ENCODE measurements at regions not wholly inside any gene's neighbourhood (a gene's known extent, or its start where the extent isn't known, plus 50 kb on each side); places are given as distances from the start of the nearest gene placed in this dataset.

DNA sequence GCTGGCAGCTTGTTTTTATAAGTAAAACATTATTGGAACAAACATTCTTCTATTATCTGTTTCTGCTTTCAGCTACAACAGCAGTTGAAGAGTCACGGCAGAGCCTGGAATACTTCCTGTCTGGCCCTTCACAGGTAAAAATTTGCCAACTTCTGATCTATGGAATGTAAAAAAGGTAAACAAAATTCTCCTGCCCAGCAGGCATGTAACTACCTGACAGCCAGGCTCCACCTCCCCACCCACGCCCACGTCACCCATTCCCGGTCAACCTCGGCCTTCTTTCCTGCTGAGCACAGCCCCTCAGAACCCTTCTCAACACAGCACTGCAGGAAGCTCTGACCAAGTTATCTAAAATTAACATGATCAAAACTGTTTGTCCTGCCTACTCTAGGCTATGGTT lies 166.0 kb downstream of the DLL1 start:
- DNase-seq (ENCODE audit: low read depth), result no peak
- H3K4me3 ChIP-seq (replicated peaks; ENCODE audit: low read depth, low read length), result no peak overlapping the region
- TF ChIP-seq, protein P1, sequence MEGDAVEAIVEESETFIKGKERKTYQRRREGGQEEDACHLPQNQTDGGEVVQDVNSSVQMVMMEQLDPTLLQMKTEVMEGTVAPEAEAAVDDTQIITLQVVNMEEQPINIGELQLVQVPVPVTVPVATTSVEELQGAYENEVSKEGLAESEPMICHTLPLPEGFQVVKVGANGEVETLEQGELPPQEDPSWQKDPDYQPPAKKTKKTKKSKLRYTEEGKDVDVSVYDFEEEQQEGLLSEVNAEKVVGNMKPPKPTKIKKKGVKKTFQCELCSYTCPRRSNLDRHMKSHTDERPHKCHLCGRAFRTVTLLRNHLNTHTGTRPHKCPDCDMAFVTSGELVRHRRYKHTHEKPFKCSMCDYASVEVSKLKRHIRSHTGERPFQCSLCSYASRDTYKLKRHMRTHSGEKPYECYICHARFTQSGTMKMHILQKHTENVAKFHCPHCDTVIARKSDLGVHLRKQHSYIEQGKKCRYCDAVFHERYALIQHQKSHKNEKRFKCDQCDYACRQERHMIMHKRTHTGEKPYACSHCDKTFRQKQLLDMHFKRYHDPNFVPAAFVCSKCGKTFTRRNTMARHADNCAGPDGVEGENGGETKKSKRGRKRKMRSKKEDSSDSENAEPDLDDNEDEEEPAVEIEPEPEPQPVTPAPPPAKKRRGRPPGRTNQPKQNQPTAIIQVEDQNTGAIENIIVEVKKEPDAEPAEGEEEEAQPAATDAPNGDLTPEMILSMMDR (IDR thresholded peaks at IDR 0.05; ENCODE audit: low read length, missing control alignments), result no peak

DNA sequence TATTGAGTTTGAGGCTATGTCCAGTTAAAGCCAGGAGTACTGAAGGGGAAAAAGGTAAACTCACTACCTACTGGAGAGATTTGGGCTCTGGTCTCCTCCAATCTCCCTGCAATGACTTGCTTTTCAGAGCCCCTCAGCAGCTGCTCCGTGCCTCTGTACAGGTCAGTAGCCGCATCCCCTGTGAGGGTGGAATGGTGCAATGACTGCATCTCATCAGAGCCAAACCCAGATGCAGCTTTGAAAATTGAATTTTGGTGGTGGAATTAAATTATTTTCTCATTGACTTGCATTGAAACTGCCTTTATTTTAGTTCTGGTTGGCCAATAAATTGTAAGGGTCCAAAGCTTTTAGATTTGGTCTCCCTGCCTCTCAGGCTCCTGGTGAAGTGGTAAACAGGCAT lies 166.7 kb downstream of the DLL1 start:
- DNase-seq (ENCODE audit: low read depth), result no peak
- TF ChIP-seq, protein P1 (IDR thresholded peaks at IDR 0.05; ENCODE audit: low read length, missing control alignments), result no peak
- no peak overlapping the region for H3K4me3 ChIP-seq (replicated peaks; ENCODE audit: low read depth, low read length)

DNA sequence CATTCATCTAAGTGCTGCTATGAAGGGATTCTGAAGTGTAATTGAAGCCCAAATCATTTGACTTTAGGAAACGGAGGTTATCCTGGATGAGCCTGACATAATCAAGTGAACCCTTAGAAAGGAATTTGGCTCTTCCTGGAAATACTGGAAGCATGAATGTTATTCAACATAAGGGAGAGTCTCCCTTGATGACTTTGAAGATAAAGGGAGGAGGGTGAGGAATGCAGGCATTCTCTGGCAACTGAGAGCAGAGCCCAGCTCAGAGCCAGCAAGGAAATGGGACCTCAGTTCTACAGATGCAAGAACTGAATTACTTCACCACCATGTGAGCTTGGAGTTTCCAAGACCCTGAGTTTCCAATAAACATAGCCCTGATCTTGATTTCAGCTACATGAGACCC lies 168.2 kb downstream of the DLL1 start:
- no peak overlapping the region for H3K4me3 ChIP-seq (replicated peaks; ENCODE audit: low read depth, low read length)
- TF ChIP-seq, protein P1 (IDR thresholded peaks at IDR 0.05; ENCODE audit: low read length, missing control alignments), result no peak
- DNase-seq (ENCODE audit: low read depth), result no peak

DNA sequence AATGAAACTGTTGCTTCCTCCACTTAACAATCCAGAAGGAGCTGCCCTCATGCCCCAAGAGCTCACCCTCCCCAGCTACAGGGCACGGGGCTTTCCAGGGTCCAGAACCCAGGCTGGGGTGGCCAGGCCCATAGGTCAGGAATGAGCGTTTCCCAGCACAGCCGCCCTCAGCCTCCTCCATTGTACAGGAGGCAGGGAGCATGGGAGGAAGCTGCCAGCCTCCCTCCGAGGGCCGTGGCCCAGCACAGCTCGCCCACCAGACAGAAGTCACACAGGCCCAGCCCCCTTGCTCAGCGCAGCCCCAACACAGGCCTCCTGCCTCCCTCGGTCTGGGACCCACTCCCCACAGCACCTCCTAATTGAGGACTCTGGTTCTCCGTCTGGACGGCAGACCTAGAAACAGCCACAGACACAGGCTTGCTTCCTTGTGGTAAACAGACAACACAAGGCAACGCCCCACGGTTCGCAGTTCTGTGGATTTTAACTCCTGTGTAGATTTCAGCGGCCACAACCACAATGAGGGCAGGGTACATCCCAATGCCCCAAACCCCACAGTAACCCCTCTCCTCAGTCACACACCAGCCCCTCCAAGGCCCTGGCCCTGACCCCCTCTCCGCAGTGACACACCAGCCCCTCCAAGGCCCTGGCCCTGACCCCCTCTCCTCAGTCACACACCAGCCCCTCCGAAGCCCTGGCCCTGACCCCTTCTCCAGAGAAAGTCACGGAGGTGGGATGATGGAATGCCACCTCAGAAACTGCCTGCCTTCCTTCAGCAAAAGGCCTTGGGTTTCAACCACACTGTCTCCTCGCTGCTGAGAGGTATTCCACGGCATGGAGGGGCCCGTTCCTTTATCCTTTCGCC lies 173.5 kb downstream of the DLL1 start:
- no peak overlapping the region for H3K4me3 ChIP-seq (replicated peaks; ENCODE audit: low read depth, low read length)
- TF ChIP-seq, protein P1 (IDR thresholded peaks at IDR 0.05; ENCODE audit: low read length, missing control alignments), result no peak
- no peak for DNase-seq (ENCODE audit: low read depth)

DNA sequence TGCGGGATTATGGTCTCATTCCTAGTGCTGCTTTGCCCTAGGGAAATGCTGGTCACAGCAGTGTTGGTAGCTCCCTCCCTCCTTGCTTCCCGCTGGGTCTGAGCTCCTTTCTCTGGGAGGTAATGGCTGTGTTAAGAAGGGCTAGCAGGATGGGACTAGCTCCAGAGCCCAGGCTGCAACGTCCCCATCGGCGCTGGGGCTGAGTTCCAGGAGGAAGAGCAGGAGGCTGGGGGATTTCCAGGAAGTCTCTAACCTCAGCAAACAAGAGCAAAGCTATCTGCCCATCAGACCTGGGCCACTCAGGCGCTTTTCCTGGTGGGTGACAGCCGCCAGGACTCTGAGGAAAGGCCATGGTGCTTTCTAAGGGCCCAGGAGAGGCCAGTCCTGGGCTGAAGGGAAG lies 174.2 kb downstream of the DLL1 start:
- H3K4me3 ChIP-seq (replicated peaks; ENCODE audit: low read depth, low read length), result no peak overlapping the region
- TF ChIP-seq, protein P1 (IDR thresholded peaks at IDR 0.05; ENCODE audit: low read length, missing control alignments), result no peak
- no peak for DNase-seq (ENCODE audit: low read depth)

DNA sequence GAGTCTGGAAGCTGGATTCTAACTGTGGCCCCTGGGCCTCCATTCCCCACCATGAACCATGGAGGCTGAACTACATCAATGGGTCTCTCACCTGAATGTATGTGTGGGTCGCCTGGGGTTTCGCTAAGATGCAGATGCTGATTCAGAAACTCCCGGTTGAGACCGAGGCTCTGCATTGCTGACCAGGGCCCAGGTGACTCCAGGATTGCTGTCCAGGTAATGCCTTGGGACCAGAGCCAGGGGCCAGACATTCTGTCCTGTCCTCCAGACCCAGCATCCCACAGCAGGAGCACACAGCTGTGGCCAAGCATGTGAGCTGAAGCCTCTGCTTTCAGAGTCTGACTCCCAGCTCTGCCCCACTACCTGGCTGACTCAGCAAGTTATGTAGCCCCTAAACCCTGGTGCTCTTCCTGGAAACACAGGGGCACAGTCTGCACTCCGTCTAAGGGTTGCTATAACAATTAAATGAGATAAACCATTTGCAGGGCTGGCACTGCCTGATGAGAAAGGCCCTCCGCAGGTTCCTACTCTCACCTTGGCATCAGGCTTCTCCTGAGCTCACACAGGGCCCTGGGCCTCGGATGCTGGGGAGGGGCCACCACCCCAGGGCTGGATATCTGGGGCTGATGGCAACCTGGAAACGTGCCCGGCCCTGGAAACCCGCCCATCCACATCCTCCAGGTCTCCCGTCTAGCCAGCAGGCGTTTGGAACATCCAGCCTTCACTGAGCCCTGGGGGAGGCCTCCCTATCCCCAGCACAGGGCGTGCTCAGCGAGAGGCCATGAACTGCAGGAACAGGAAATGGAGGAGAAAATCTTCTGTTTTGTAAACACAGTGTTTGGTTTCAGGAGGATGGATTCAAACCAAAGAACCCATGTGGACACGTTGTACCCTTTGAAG lies 175.7 kb downstream of the DLL1 start:
- DNase-seq (ENCODE audit: low read depth), result no peak
- H3K4me3 ChIP-seq (replicated peaks; ENCODE audit: low read depth, low read length), result no peak overlapping the region
- TF ChIP-seq, protein P1 (IDR thresholded peaks at IDR 0.05; ENCODE audit: low read length, missing control alignments), result no peak

Measured in fibroblast of pulmonary artery (primary cell).